Uterus (tissue), 3 donors: ENCODE measurements at regions not wholly inside any gene's neighbourhood (a gene's known extent, or its start where the extent isn't known, plus 50 kb on each side); places are given as distances from the start of the nearest gene placed in this dataset. TPM values are rescaled to one million over a fixed set of nuclear protein-coding genes. Genes with fewer than 3 reads are reported as not detected.

Experiments
- DNase-seq, 2 donors: peaks; one replicate each; pipeline ENCODE4 v3.0.0-alpha.2; 2019 to 2020
- H3K27ac ChIP-seq, 2 donors: fragments of 200-600 bp; sonication (generic); 1 replicate in 1 of 2; 2 replicates in 1 of 2; pipeline ENCODE4 v1.5.1; 2016 to 2018
- H3K27me3 ChIP-seq, 2 donors: fragments of 200-600 bp; sonication (generic); one replicate each; pipeline ENCODE4 v1.5.1; 2018 to 2019; ENCODE audit warnings: control low read depth in 1 of 2
- H3K36me3 ChIP-seq, 2 donors: fragments of 200-600 bp; sonication (generic); one replicate each; pipeline ENCODE4 v1.5.1; 2019; ENCODE audit warnings: control low read depth in 1 of 2
- H3K4me1 ChIP-seq, 2 donors: fragments of 200-600 bp; sonication (generic); one replicate each; pipeline ENCODE4 v1.5.1; 2018 to 2019; ENCODE audit warnings: control low read depth in 1 of 2
- H3K4me3 ChIP-seq, 2 donors: fragments of 200-600 bp; sonication (generic); 1 replicate in 1 of 2; 2 replicates in 1 of 2; pipeline ENCODE4 v1.5.1; 2018 to 2019; ENCODE audit warnings: mild to moderate bottlenecking in 1 of 2
- H3K9me3 ChIP-seq, 2 donors: fragments of 200-600 bp; sonication (generic); one replicate each; pipeline ENCODE4 v1.5.1; 2019; ENCODE audit warnings: control low read depth in 1 of 2
- POLR2A ChIP-seq, 2 donors: fragments of 450-650 bp; IDR thresholded peaks; one replicate each; pipeline ENCODE4 v1.6.1; 2016; ENCODE audit warnings: antibody characterized with exemption in 2 of 2, mild to moderate bottlenecking in 1 of 2, moderate library complexity in 1 of 2
- intact Hi-C: fragments of 100-400 bp; cut with DNase I; formaldehyde crosslinking; loops from one replicate; pipeline ENCODE4 v1.15.1; 2023; ENCODE audit warnings: low total_unique reads
- microRNA counts, 2 donors: library from miRNA; unstranded; fragments of <30 nt; microRNA quantifications; one replicate each; lab custom pipeline; 2016 to 2017
- small RNA-seq: library from RNA; depleted of rRNA; stranded (forward); fragments of <200 nt; gene quantifications from one replicate; pipeline ENCODE3, GENCODE V24; 2016
- TF ChIP-seq, protein P1 (sequence below), 4 experiments: fragments of 200-600 bp in 2 of 4; fragments of 450-650 bp in 2 of 4; sonication (generic) in 2 of 4; IDR thresholded peaks; one replicate each; pipeline ENCODE4 v1.5.1; 2016 to 2019; ENCODE audit warnings: antibody characterized with exemption in 4 of 4, mild to moderate bottlenecking in 2 of 4, moderate library complexity in 1 of 4
- donor health status: DM: yes; HTN: yes; CAD: no.

DNA sequence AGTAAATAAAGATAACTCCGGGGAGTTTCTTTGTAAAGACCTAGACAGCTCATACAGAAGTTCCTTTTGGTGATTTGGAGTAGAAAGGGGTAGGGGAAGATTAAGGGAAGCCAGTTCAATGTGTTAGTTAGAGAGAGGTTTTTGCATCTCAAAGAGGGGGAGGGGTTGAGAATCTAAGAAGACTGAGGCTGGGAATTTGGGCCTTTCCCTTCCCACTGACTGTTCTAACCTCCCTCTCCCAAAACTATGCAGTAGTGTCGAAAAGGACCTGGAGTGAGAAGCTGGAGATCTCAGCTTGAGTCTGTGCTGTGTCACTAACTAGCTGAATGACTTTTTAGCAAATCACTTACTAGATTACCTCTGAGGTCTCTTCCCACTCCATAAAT, 55.7 kb upstream of the CCDC160 start:
- Histone ChIP-seq H3K4me3 (no peak overlapping the region), H3K36me3 (no peaks in the 10 kb centered on the region), H3K27me3 (peaks cover 0 to 21% of the 10 kb centered on the region in 2 donors), H3K4me1 (no peaks in the 10 kb centered on the region), H3K27ac (no peak overlapping the region), H3K9me3 (no peaks in the 10 kb centered on the region)
- DNase-seq = no peak
- intact Hi-C loops = no loop called here
- no peak for TF ChIP-seq POLR2A (IDR thresholded peaks at IDR 0.05)

DNA sequence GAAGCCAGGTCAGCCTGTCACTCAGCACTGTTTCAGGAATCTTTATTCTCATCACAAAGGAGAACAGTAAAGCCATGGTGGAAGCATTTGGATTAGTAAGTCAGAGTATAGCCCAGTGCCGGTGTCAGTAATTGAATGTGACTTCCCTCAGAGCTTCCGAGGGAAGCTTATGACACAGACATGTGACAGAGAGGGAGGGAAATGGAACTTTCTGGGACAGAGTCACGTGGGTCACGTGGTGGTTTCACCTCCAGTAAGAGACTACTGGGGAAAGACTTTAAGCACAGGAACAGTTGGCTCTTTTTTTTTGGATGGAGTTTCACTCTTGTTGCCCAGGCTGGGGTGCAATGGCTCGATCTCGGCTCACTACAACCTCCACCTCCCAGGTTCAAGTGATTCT, 53.3 kb upstream of the CCDC160 start:
- Histone ChIP-seq H3K4me1 (no peaks in the 10 kb centered on the region), H3K9me3 (no peaks in the 10 kb centered on the region), H3K27me3 (peaks cover 0 to 20% of the 10 kb centered on the region in 2 donors), H3K4me3 (no peak overlapping the region), H3K36me3 (no peaks in the 10 kb centered on the region), H3K27ac (no peak overlapping the region)
- TF ChIP-seq, protein P1, sequence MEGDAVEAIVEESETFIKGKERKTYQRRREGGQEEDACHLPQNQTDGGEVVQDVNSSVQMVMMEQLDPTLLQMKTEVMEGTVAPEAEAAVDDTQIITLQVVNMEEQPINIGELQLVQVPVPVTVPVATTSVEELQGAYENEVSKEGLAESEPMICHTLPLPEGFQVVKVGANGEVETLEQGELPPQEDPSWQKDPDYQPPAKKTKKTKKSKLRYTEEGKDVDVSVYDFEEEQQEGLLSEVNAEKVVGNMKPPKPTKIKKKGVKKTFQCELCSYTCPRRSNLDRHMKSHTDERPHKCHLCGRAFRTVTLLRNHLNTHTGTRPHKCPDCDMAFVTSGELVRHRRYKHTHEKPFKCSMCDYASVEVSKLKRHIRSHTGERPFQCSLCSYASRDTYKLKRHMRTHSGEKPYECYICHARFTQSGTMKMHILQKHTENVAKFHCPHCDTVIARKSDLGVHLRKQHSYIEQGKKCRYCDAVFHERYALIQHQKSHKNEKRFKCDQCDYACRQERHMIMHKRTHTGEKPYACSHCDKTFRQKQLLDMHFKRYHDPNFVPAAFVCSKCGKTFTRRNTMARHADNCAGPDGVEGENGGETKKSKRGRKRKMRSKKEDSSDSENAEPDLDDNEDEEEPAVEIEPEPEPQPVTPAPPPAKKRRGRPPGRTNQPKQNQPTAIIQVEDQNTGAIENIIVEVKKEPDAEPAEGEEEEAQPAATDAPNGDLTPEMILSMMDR (IDR thresholded peaks at IDR 0.05) = no peak
- no peak for TF ChIP-seq POLR2A (IDR thresholded peaks at IDR 0.05)
- intact Hi-C loops = no loop called here
- no peak for DNase-seq

GRCh38 chrX:134184936-134185335, 52.0 kb upstream of the CCDC160 start:
- H3K27me3 ChIP-seq = peaks cover 0 to 17% of the 10 kb centered on the region in 2 donors
- no peak for TF ChIP-seq POLR2A (IDR thresholded peaks at IDR 0.05)
- TF ChIP-seq, protein P1 (IDR thresholded peaks at IDR 0.05) = no peak
- H3K4me3 ChIP-seq = no peak overlapping the region
- H3K9me3 ChIP-seq = no peaks in the 10 kb centered on the region
- H3K4me1 ChIP-seq = no peaks in the 10 kb centered on the region
- DNase-seq = no peak
- no peak overlapping the region for H3K27ac ChIP-seq
- intact Hi-C loops = no loop called here
- H3K36me3 ChIP-seq = no peaks in the 10 kb centered on the region

DNA sequence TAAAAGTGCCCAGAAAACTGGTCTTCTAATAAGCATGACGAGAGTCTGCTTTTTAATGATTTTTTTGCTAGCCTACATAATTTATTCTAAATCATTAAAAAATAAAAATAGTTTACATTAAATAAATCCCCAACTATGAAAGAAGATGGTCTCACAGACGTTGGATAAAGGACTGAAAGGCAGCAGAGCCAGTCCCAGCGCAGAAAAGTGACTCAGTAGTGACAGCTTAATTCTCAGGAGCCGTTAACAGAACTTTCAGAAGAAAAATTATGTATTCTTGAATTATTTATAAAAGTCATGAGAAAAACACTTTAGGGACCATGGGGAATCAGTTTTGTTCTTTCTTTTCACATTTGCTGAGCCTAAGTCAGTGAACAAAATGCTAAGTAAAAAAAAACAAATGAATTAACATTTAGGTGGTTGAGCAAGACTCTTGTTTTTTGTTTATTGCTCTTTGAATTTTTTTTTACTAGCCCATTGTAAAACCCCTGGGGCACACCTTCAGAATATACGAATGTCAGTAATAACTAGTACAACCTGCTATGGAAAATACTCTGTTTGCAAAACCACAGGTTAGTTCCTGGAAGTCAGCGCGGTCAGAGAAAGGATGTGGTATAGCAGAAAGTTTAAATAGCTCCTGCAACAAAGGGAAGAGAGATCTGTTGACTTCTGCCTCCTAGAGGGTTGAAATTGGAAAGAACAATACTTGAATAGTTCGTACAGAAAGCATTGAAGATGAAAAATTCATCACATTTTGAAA, 50.4 kb upstream of the CCDC160 start:
- intact Hi-C loops = no loop called here
- no peak overlapping the region for H3K4me3 ChIP-seq
- H3K27me3 ChIP-seq = peaks cover 0 to 17% of the 10 kb centered on the region in 2 donors
- no peak for DNase-seq
- no peaks in the 10 kb centered on the region for H3K4me1 ChIP-seq
- H3K36me3 ChIP-seq = no peaks in the 10 kb centered on the region
- H3K27ac ChIP-seq = no peak overlapping the region
- TF ChIP-seq, protein P1 (IDR thresholded peaks at IDR 0.05) = no peak
- TF ChIP-seq POLR2A (IDR thresholded peaks at IDR 0.05) = no peak
- no peaks in the 10 kb centered on the region for H3K9me3 ChIP-seq

MicroRNAs encoded in the stretch of these regions (microRNA counts, 767-probe panel; counts per million panel counts)
- microRNA hsa-miR-106a-5p+hsa-miR-17-5p (lab: Ali Mortazavi, UCI) (5,809 to 7,553 counts per million in 2 donors), microRNA hsa-miR-18b-5p (lab: Ali Mortazavi, UCI) (0 counts per million in 2 donors), microRNA hsa-miR-363-3p (lab: Ali Mortazavi, UCI) (0 counts per million in 2 donors)

Small RNA genes lying in the stretch of these regions (small RNA-seq; reads per million reads assigned to genes)
- gene RF00019 (not detected), gene TIMM8BP2 (not detected)
